ENCODE measurements at regions not wholly inside any gene's neighbourhood (a gene's known extent, or its start where the extent isn't known, plus 50 kb on each side); places are given as distances from the start of the nearest gene placed in this dataset.

DNA sequence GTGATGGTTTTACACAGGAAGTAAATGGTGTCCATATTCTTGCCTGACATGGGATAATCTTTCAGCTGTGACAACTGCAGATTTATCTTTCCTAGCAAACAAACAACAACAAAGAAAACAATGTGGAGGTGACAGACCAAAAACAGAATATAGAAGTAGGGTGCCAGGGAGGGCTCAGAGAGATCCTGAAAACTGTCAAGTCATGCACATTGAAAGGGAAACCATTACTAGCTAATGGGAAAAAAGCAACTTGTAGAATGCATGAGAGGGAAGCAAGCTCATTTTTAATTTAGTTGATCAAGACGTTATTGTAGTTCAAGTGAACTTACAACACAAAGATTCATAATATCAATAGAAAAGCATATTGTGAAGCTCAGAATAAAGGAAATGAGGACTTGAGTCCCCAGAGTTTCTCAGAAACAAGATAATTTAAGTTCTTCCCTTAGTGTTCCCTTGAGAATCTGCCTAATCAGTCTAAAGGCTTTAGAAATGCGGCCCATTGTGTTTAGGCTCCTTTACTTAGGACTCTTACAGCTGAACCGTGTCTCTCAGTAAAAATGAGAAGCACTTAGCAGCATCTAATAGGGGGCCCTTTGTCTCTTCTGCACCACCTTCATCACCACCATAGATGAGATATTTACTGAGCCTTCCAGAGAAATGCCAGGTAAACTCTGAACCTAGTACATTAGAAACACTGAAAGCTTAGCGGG, 115.6 kb upstream of the CADPS start:
- Histone ChIP-seq H4K20me1 (ENCODE audit: insufficient read depth) (no peaks in the 10 kb centered on the region), H3F3A (ENCODE audit: insufficient read depth, low read length, poor library complexity, severe bottlenecking) (no peaks in the 10 kb centered on the region), H3K36me3 (ENCODE audit: insufficient read depth, low read length) (no peaks in the 10 kb centered on the region), H3K4me2 (ENCODE audit: low read length) (no peak overlapping the region), H3K9ac (ENCODE audit: low read length) (no peak overlapping the region), H3K79me2 (replicated peaks; ENCODE audit: insufficient read depth, low read length) (no peaks in the 10 kb centered on the region), H3K9me2 (ENCODE audit: insufficient read depth, low read length) (no peaks in the 10 kb centered on the region), H3K9me3 (ENCODE audit: low read length) (no peaks in the 10 kb centered on the region), H3K4me3 (ENCODE audit: low read length) (no peak overlapping the region), H3K27ac (ENCODE audit: low read length) (no peak overlapping the region), H3K27me3 (ENCODE audit: insufficient read depth, low read depth, low read length) (no peaks in the 10 kb centered on the region), H2AFZ (ENCODE audit: low read depth, low read length) (no peak overlapping the region)
- no peak for TF ChIP-seq POLR2AphosphoS5 (IDR thresholded peaks at IDR 0.05)
- no peak for TF ChIP-seq RAD21 (conservative IDR thresholded peaks at IDR 0.05)
- TF ChIP-seq, protein P1, sequence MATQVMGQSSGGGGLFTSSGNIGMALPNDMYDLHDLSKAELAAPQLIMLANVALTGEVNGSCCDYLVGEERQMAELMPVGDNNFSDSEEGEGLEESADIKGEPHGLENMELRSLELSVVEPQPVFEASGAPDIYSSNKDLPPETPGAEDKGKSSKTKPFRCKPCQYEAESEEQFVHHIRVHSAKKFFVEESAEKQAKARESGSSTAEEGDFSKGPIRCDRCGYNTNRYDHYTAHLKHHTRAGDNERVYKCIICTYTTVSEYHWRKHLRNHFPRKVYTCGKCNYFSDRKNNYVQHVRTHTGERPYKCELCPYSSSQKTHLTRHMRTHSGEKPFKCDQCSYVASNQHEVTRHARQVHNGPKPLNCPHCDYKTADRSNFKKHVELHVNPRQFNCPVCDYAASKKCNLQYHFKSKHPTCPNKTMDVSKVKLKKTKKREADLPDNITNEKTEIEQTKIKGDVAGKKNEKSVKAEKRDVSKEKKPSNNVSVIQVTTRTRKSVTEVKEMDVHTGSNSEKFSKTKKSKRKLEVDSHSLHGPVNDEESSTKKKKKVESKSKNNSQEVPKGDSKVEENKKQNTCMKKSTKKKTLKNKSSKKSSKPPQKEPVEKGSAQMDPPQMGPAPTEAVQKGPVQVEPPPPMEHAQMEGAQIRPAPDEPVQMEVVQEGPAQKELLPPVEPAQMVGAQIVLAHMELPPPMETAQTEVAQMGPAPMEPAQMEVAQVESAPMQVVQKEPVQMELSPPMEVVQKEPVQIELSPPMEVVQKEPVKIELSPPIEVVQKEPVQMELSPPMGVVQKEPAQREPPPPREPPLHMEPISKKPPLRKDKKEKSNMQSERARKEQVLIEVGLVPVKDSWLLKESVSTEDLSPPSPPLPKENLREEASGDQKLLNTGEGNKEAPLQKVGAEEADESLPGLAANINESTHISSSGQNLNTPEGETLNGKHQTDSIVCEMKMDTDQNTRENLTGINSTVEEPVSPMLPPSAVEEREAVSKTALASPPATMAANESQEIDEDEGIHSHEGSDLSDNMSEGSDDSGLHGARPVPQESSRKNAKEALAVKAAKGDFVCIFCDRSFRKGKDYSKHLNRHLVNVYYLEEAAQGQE (IDR thresholded peaks at IDR 0.05; ENCODE audit: borderline replicate concordance), result no peak
- TF ChIP-seq SMC3 (conservative IDR thresholded peaks at IDR 0.05; ENCODE audit: poor library complexity), result no peak
- no peak for TF ChIP-seq EZH2 (IDR thresholded peaks at IDR 0.05; ENCODE audit: borderline replicate concordance, insufficient read depth, low read length, poor library complexity, severe bottlenecking)
- no peak for TF ChIP-seq TAF1 (IDR thresholded peaks at IDR 0.05; ENCODE audit: low read depth)
- no peak for TF ChIP-seq MXI1 (conservative IDR thresholded peaks at IDR 0.05; ENCODE audit: poor library complexity, severe bottlenecking)
- no peak for TF ChIP-seq EP300 (conservative IDR thresholded peaks at IDR 0.05; ENCODE audit: poor library complexity, severe bottlenecking)
- TF ChIP-seq, protein P2, sequence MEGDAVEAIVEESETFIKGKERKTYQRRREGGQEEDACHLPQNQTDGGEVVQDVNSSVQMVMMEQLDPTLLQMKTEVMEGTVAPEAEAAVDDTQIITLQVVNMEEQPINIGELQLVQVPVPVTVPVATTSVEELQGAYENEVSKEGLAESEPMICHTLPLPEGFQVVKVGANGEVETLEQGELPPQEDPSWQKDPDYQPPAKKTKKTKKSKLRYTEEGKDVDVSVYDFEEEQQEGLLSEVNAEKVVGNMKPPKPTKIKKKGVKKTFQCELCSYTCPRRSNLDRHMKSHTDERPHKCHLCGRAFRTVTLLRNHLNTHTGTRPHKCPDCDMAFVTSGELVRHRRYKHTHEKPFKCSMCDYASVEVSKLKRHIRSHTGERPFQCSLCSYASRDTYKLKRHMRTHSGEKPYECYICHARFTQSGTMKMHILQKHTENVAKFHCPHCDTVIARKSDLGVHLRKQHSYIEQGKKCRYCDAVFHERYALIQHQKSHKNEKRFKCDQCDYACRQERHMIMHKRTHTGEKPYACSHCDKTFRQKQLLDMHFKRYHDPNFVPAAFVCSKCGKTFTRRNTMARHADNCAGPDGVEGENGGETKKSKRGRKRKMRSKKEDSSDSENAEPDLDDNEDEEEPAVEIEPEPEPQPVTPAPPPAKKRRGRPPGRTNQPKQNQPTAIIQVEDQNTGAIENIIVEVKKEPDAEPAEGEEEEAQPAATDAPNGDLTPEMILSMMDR (IDR thresholded peaks at IDR 0.05; ENCODE audit: poor library complexity, severe bottlenecking), result no peak

DNA sequence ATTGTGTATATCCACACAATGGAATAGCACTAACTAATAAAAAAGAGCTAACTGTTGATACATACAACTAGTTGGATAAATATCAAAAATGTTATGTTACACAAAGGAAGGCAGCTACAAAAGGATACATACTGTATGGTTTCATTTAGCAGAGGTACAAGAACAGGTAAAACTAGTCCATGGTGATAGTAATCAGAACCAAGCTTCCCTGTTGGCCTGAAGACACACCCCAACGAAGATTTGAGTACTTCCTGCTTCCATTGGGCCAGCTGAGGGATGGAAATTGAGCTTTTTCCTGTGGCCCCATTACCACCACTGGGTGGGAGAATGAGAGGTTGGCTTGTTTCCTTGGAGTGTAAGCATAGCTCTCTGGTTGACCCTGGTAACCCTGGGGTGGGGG, 117.3 kb upstream of the CADPS start:
- H3K9ac ChIP-seq (ENCODE audit: low read length), result no peak overlapping the region
- no peak for TF ChIP-seq SMC3 (conservative IDR thresholded peaks at IDR 0.05; ENCODE audit: poor library complexity)
- TF ChIP-seq RAD21 (conservative IDR thresholded peaks at IDR 0.05), result no peak
- no peak for TF ChIP-seq MXI1 (conservative IDR thresholded peaks at IDR 0.05; ENCODE audit: poor library complexity, severe bottlenecking)
- TF ChIP-seq POLR2AphosphoS5 (IDR thresholded peaks at IDR 0.05), result no peak
- TF ChIP-seq EP300 (conservative IDR thresholded peaks at IDR 0.05; ENCODE audit: poor library complexity, severe bottlenecking), result no peak
- no peak overlapping the region for H2AFZ ChIP-seq (ENCODE audit: low read depth, low read length)

More for the DNA sequence above, 117.3 kb upstream of the CADPS start:
- H3K27me3 ChIP-seq (ENCODE audit: insufficient read depth, low read depth, low read length), result no peaks in the 10 kb centered on the region
- H3F3A ChIP-seq (ENCODE audit: insufficient read depth, low read length, poor library complexity, severe bottlenecking), result peaks cover 5% of the 10 kb centered on the region
- no peak overlapping the region for H3K4me3 ChIP-seq (ENCODE audit: low read length)
- no peaks in the 10 kb centered on the region for H4K20me1 ChIP-seq (ENCODE audit: insufficient read depth)
- H3K27ac ChIP-seq (ENCODE audit: low read length), result no peak overlapping the region
- H3K9me2 ChIP-seq (ENCODE audit: insufficient read depth, low read length), result no peaks in the 10 kb centered on the region
- no peak overlapping the region for H3K4me2 ChIP-seq (ENCODE audit: low read length)
- no peaks in the 10 kb centered on the region for H3K36me3 ChIP-seq (ENCODE audit: insufficient read depth, low read length)
- H3K9me3 ChIP-seq (ENCODE audit: low read length), result no peaks in the 10 kb centered on the region
- H3K79me2 ChIP-seq (replicated peaks; ENCODE audit: insufficient read depth, low read length), result no peaks in the 10 kb centered on the region

All from neural cell (in vitro differentiated cells).